PC-9 (cell line): ENCODE measurements at regions not wholly inside any gene's neighbourhood (a gene's known extent, or its start where the extent isn't known, plus 50 kb on each side); places are given as distances from the start of the nearest gene placed in this dataset.

Source experiments
- EZH2 ChIP-seq: fragments of 200-600 bp; sonication (generic); IDR thresholded peaks from 2 replicates; pipeline ENCODE4 v1.8.0; 2017; ENCODE audit warnings: antibody characterized with exemption, low read depth
- TF ChIP-seq, protein P1 (sequence below): fragments of 200-600 bp; sonication (generic); conservative IDR thresholded peaks from 2 replicates; pipeline ENCODE4 v1.6.1; 2017; ENCODE audit warnings: mixed run types, antibody characterized with exemption, mild to moderate bottlenecking, moderate library complexity

DNA sequence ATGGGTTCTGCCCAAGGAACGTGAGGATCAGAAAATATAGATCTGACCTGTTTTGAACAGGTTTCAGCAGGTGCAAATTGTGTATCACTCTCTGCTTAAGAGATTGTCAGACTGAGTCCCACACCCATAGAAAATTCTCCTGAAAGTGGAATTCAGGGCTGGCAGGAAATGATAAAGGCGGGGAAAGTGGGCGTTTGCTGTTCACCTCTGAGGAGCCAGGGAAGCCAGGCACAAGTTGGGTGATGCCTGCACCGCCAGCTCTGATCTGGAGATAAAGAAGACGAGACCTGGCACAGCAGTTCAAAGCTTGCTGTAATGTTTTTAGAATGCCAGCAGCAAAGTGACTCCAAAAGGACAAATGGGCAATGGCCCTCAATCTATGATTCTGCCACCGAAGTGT is 356.5 kb upstream of the SOX5 start:
- TF ChIP-seq, protein P1, sequence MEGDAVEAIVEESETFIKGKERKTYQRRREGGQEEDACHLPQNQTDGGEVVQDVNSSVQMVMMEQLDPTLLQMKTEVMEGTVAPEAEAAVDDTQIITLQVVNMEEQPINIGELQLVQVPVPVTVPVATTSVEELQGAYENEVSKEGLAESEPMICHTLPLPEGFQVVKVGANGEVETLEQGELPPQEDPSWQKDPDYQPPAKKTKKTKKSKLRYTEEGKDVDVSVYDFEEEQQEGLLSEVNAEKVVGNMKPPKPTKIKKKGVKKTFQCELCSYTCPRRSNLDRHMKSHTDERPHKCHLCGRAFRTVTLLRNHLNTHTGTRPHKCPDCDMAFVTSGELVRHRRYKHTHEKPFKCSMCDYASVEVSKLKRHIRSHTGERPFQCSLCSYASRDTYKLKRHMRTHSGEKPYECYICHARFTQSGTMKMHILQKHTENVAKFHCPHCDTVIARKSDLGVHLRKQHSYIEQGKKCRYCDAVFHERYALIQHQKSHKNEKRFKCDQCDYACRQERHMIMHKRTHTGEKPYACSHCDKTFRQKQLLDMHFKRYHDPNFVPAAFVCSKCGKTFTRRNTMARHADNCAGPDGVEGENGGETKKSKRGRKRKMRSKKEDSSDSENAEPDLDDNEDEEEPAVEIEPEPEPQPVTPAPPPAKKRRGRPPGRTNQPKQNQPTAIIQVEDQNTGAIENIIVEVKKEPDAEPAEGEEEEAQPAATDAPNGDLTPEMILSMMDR, result no peak
- no peak for TF ChIP-seq EZH2
